Erythroblast (primary cell): ENCODE measurements at regions not wholly inside any gene's neighbourhood (a gene's known extent, or its start where the extent isn't known, plus 50 kb on each side); places are given as distances from the start of the nearest gene placed in this dataset.

Source experiments
- GATA1 ChIP-seq: IDR thresholded peaks from 2 replicates; pipeline ENCODE4 v1.6.1; 2011; ENCODE audit warnings: low read depth, mild to moderate bottlenecking, control low read depth, low read length, moderate library complexity
- POLR2A ChIP-seq: IDR thresholded peaks from 2 replicates; pipeline ENCODE4 v1.6.1; 2011; ENCODE audit warnings: mild to moderate bottlenecking, low read length

GRCh38 chr6:105821777-105822176 is 264.4 kb upstream of the PRDM1 start:
- no peak for TF ChIP-seq POLR2A
- no peak for TF ChIP-seq GATA1
